ENCODE measurements at regions not wholly inside any gene's neighbourhood (a gene's known extent, or its start where the extent isn't known, plus 50 kb on each side); places are given as distances from the start of the nearest gene placed in this dataset.

DNA sequence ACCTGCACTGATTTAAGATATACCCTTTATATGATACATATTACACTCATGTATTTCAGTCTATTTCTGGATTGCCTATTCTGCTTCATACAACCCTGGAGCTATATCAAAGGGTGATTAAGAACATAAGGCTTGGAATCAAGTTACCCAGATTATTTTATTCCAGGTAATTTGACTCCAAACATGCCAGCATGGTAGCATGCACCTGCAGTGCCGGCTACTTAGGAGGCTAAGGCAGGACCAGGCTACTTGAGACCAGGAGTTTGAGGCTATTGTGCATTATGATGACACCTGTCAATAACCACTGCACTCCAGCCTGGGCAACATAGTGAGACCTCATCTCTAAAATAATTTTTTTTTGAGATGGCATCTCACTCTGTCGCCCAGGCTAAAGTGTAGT, 50.4 kb upstream of the NEO1 start:
- DNase-seq (ENCODE audit: low read depth) = no peak
- TF ChIP-seq CTCF (IDR thresholded peaks at IDR 0.05; ENCODE audit: insufficient read depth, low read length) = no peak
- no peak overlapping the region for H3K4me3 ChIP-seq (ENCODE audit: low read depth, low read length)

- no peak for DNase-seq (ENCODE audit: low read depth)
- H3K4me3 ChIP-seq (ENCODE audit: low read depth, low read length) = no peak overlapping the region
- no peak for TF ChIP-seq CTCF (IDR thresholded peaks at IDR 0.05; ENCODE audit: insufficient read depth, low read length)
Measured at GRCh38 chr15:73000293-73000692, 52.0 kb upstream of the NEO1 start.

DNA sequence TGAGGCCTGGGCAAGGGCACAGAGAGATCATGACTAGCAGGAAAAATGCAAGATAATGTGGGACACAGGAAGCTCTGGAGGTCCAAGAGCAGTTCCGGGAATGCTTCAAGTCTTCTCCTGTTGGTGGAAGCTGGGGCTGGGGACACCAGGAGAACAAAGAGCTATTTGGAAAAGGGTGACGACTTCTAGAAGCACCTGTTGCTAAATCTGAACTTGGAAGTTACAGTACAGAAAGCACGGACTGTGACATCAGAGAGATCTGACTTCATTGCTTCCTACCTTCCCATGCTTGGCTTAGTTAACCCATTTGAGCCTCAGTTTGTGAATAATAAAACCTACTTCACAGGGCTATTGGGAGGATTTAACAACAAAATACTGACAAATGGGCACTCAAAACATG, 52.7 kb upstream of the NEO1 start:
- no peak overlapping the region for H3K4me3 ChIP-seq (ENCODE audit: low read depth, low read length)
- DNase-seq (ENCODE audit: low read depth) = no peak
- no peak for TF ChIP-seq CTCF (IDR thresholded peaks at IDR 0.05; ENCODE audit: insufficient read depth, low read length)

- TF ChIP-seq CTCF (IDR thresholded peaks at IDR 0.05; ENCODE audit: insufficient read depth, low read length) = no peak
- H3K4me3 ChIP-seq (ENCODE audit: low read depth, low read length) = no peak overlapping the region
- no peak for DNase-seq (ENCODE audit: low read depth)
Measured at GRCh38 chr15:72998681-72999466, 53.4 kb upstream of the NEO1 start.

- no peak for DNase-seq (ENCODE audit: low read depth)
- no peak for TF ChIP-seq CTCF (IDR thresholded peaks at IDR 0.05; ENCODE audit: insufficient read depth, low read length)
- no peak overlapping the region for H3K4me3 ChIP-seq (ENCODE audit: low read depth, low read length)
Measured at GRCh38 chr15:72998226-72998625, 54.0 kb upstream of the NEO1 start.

- no peak for DNase-seq (ENCODE audit: low read depth)
- TF ChIP-seq CTCF (IDR thresholded peaks at IDR 0.05; ENCODE audit: insufficient read depth, low read length) = no peak
- H3K4me3 ChIP-seq (ENCODE audit: low read depth, low read length) = no peak overlapping the region
Measured at GRCh38 chr15:72995849-72996248, 56.4 kb upstream of the NEO1 start.

Measured in fibroblast of the aortic adventitia (primary cell).